ENCODE measurements at regions not wholly inside any gene's neighbourhood (a gene's known extent, or its start where the extent isn't known, plus 50 kb on each side); places are given as distances from the start of the nearest gene placed in this dataset.
"Not testable (repeated sequence)": the region's sequence is repeated elsewhere in the genome, so short reads cannot be mapped to it uniquely, and the experiment has no call there.

DNA sequence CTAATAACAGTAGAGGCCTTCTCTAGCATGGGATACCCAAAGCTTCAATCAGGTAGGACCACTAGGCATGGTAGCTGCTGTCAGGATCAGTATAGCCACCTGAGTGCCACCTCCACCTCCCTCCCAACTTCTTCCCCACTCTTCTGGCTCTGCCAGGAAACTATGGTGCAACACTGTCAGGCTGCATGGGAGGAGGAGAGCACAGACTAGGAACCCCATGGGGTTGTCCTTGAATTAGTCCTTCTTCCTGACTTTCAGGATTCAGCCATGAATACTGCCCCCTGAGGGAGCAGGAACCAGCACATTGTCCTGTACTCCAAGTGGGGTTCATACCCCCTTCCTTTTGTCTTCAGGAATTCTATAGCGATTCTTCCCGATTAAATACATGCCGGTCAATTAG lies 340.8 kb upstream of the ONECUT1 start:
- H3K36me3 Mint-ChIP-seq (ENCODE audit: low read depth), result no peaks in the 10 kb centered on the region
- H3K9me3 Mint-ChIP-seq, result peaks cover 7% of the 10 kb centered on the region
- DNase-seq (ENCODE audit: low spot score), result no peak
- H3K27ac Mint-ChIP-seq, result no peak overlapping the region
- H3K27me3 Mint-ChIP-seq (ENCODE audit: low read depth), result no peaks in the 10 kb centered on the region
- H3K4me1 Mint-ChIP-seq (ENCODE audit: low read depth), result no peaks in the 10 kb centered on the region
- no peak overlapping the region for H3K4me3 Mint-ChIP-seq

DNA sequence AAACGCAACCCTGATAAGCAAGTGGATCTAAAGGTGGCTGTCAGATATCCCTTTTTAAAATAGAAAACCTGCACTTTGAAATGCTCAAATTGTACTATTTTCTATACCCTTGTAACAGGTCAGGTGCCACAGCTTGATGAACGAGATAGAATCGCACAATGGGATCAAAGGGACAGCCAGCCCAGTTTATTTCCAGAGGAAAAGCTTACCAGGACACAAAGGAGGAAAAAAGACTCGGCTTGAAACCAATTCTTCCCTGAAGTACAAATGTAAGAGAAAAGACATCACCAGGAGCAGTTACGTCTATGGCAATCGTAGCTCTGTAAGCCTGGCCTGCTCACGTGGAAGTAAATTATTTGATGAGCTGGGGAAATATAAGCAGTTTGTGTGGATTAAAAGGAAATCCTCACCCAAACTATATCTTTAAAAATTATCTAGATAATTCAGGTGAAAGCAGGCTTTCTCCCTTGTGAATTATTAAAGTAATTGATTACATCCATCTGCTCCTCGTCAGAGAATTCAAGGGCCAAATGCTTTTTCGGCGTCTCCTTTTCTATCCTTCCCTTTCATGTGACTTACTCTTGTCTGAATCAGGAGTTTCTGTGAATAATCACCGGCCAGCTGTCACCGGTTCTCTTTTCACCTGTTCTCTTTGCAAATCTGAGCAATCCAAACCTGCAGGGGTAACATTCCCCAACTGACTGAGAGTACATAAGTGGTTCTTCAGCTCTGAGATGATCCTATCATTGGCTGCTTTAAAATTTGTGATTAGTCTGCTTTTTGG lies 339.2 kb upstream of the ONECUT1 start:
- no peak overlapping the region for H3K27ac Mint-ChIP-seq

DNA sequence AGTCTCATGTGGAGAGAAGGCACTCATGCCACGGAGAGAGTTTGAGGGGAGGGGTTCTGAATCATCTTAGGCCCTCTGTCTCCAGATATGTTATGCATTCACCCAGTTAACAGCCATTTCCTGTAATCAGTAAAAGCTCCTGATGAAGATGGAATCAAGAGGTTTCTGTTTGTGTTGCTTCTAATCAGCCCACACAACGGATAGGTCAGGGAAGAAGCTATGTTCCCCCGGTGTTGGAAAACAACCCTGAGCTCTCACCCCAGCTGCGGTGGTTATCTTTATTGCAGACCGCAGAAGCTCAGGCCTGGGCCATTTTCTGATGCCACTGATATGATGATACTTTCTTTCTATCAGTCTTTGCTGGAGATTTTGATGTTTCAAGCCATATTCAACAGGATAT lies 338.5 kb upstream of the ONECUT1 start:
- Mint-ChIP-seq H3K9me3 (no peaks in the 10 kb centered on the region), H3K36me3 (ENCODE audit: low read depth) (no peaks in the 10 kb centered on the region), H3K27ac (no peak overlapping the region), H3K4me1 (ENCODE audit: low read depth) (no peaks in the 10 kb centered on the region), H3K4me3 (no peak overlapping the region), H3K27me3 (ENCODE audit: low read depth) (no peaks in the 10 kb centered on the region)
- DNase-seq (ENCODE audit: low spot score), result no peak

More for the DNA sequence above, 339.2 kb upstream of the ONECUT1 start:
- H3K4me1 Mint-ChIP-seq (ENCODE audit: low read depth), result no peaks in the 10 kb centered on the region
- DNase-seq (ENCODE audit: low spot score), result no peak
- H3K36me3 Mint-ChIP-seq (ENCODE audit: low read depth), result no peaks in the 10 kb centered on the region
- H3K27me3 Mint-ChIP-seq (ENCODE audit: low read depth), result no peaks in the 10 kb centered on the region
- no peak overlapping the region for H3K4me3 Mint-ChIP-seq
- H3K9me3 Mint-ChIP-seq, result no peaks in the 10 kb centered on the region

DNA sequence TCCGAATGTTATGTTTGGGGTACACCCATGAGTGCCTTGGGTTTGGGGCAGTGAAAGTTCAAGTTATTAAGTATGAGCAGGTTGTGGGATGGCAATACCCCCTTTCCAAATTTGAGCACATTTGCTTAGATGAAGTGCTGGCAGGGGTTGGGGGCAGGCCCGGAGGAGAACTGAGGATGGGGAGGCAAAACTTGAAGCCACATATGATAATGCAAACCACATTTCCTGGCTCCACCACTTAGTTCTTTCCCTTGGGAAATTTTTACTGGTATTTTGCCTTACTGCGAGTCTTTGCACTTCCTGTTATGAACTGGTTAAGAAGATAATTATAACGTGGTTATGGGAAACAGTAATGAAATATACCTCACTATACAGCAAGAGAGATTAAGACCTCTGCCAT lies 336.0 kb upstream of the ONECUT1 start:
- H3K4me1 Mint-ChIP-seq (ENCODE audit: low read depth), result no peaks in the 10 kb centered on the region

DNA sequence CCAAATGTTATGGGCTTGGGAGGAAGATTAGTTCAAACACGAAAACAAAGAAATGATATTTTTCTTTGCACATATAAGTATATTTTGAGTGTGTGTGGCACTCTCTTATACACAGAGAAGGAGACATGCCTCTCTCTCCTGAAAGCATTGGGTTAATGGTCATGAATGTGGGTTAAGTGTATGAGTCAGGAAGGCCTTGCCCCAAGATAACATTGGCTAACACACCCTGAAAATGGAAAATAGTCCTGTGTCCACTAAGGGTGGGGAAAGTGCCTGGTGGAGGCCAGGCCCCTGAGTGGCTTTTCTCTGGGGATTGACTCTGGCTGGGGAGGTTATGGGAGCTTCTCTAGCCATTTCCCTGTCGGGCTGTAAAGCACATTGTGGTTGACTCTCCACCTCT lies 332.7 kb upstream of the ONECUT1 start:
- Mint-ChIP-seq H3K4me1 (ENCODE audit: low read depth) (no peaks in the 10 kb centered on the region), H3K4me3 (no peak overlapping the region), H3K27ac (no peak overlapping the region), H3K36me3 (ENCODE audit: low read depth) (no peaks in the 10 kb centered on the region), H3K27me3 (ENCODE audit: low read depth) (no peaks in the 10 kb centered on the region), H3K9me3 (no peaks in the 10 kb centered on the region)
- no peak for DNase-seq (ENCODE audit: low spot score)

More for the DNA sequence above, 336.0 kb upstream of the ONECUT1 start:
- DNase-seq (ENCODE audit: low spot score), result no peak
- no peak overlapping the region for H3K4me3 Mint-ChIP-seq
- no peaks in the 10 kb centered on the region for H3K27me3 Mint-ChIP-seq (ENCODE audit: low read depth)
- no peaks in the 10 kb centered on the region for H3K36me3 Mint-ChIP-seq (ENCODE audit: low read depth)
- H3K9me3 Mint-ChIP-seq, result no peaks in the 10 kb centered on the region
- no peak overlapping the region for H3K27ac Mint-ChIP-seq

DNA sequence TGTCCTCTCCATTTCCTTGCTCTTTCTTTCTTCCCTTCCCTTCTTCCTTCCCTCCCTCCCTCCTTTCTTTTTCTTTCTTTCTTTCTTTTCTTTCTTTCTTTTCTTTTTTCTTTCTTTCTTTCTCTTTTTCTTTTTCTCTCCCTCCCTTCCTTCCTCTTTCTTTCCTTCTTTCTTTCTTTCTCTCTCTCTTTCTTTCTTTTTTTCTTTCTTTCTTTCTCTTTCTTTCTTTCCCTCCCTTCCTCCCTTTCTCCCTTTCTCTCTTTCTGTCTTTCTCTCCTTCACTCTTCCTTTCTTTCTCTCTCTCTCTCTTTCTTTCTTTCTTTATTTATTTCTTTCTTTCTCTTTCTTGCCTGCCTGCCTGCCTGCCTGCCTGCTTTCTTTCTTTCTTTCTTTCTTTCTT lies 326.8 kb upstream of the ONECUT1 start:
- H3K4me3 Mint-ChIP-seq; H3K27ac Mint-ChIP-seq; H3K9me3 Mint-ChIP-seq; H3K36me3 Mint-ChIP-seq (ENCODE audit: low read depth); H3K4me1 Mint-ChIP-seq (ENCODE audit: low read depth); H3K27me3 Mint-ChIP-seq (ENCODE audit: low read depth); DNase-seq (ENCODE audit: low spot score): not testable (repeated sequence)

DNA sequence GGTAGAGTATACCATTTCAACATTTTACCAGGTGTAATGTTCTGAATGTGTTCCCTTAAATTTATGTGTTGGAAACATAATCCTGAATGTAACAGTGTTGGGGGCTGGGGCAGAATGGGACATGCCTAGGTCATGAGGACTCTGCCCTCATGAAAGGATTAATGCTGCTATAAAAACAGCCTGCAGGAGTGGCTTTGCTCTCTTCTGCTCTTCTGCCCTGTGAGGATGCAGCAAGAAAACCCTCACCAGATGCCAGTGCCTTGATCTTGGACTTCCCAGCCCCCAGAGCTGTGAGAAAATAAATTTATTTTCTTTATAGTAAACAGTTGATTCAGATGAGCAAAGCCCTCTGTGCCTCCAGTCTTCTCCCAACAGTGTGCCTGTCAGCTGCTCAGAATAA lies 326.0 kb upstream of the ONECUT1 start:
- no peaks in the 10 kb centered on the region for H3K4me1 Mint-ChIP-seq (ENCODE audit: low read depth)

DNA sequence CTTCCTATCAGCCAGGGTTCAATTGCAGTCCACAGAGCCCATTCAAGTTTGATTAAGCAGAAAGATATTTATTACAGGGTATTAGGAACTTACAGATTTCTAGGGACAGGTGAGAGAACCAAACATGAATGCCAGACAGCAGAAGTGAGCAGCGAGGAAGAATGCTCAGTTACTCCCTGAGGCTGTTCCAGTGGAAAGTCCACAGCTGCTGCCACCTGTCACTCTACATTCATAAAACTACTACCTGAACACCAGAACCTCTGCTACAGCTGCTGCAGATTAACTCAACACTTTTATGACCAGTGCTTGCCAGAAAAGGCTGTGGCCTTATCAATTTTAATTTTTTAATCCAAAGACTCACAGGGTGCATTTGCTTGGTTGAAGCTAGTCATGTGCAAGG lies 325.4 kb upstream of the ONECUT1 start:
- H3K27ac Mint-ChIP-seq, result no peak overlapping the region
- H3K9me3 Mint-ChIP-seq, result peaks cover 3% of the 10 kb centered on the region
- DNase-seq (ENCODE audit: low spot score), result no peak

More for the DNA sequence above, 326.0 kb upstream of the ONECUT1 start:
- H3K27ac Mint-ChIP-seq, result no peak overlapping the region
- no peaks in the 10 kb centered on the region for H3K36me3 Mint-ChIP-seq (ENCODE audit: low read depth)
- peaks cover 3% of the 10 kb centered on the region for H3K9me3 Mint-ChIP-seq
- no peaks in the 10 kb centered on the region for H3K27me3 Mint-ChIP-seq (ENCODE audit: low read depth)
- no peak for DNase-seq (ENCODE audit: low spot score)
- no peak overlapping the region for H3K4me3 Mint-ChIP-seq

DNA sequence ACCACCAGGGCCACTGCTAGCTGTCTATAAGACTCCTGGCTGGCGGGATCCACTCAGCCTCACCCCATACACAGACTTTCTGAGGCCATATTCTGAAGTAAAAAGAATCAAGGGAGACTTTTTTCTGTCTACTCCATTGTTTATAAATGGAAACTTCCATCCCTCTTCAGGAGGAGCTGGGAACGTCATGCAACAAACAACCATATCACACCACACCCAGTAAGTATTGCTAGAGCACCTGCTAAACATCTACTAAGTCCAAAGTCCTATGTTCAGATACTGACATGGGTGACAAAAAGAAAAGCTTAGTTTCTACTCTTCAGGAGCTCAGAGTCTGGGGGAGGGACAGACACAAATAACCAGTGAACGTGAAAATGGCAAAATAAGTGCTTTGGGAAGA lies 324.8 kb upstream of the ONECUT1 start:
- Mint-ChIP-seq H3K4me1 (ENCODE audit: low read depth) (no peaks in the 10 kb centered on the region), H3K36me3 (ENCODE audit: low read depth) (no peaks in the 10 kb centered on the region), H3K9me3 (peaks cover 3% of the 10 kb centered on the region), H3K4me3 (no peak overlapping the region), H3K27ac (no peak overlapping the region), H3K27me3 (ENCODE audit: low read depth) (no peaks in the 10 kb centered on the region)
- DNase-seq (ENCODE audit: low spot score), result no peak

More for the DNA sequence above, 325.4 kb upstream of the ONECUT1 start:
- Mint-ChIP-seq H3K27me3 (ENCODE audit: low read depth) (no peaks in the 10 kb centered on the region), H3K4me3 (no peak overlapping the region), H3K36me3 (ENCODE audit: low read depth) (no peaks in the 10 kb centered on the region), H3K4me1 (ENCODE audit: low read depth) (no peaks in the 10 kb centered on the region)

DNA sequence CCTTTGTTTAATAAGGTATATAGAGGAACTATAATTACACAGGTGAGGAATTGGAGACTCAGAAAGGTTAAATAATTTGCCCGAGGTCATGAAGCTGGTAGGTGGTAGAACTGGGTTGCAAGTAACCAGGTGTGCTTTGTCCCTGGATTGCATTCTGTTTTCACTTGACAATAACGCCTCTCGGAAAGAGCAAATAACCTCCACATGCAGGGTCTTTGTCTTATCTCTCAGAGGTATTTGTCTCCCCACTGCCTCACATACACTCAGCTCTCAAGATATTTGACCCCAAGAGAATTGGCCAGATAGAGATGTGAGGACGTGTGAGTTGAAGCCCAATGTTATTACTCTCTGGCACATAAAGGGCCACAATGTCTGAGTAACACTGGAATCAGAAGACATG lies 320.9 kb upstream of the ONECUT1 start:
- no peak for DNase-seq (ENCODE audit: low spot score)
- H3K4me1 Mint-ChIP-seq (ENCODE audit: low read depth), result no peaks in the 10 kb centered on the region
- no peak overlapping the region for H3K27ac Mint-ChIP-seq
- no peak overlapping the region for H3K4me3 Mint-ChIP-seq
- no peaks in the 10 kb centered on the region for H3K36me3 Mint-ChIP-seq (ENCODE audit: low read depth)
- H3K9me3 Mint-ChIP-seq, result no peaks in the 10 kb centered on the region
- H3K27me3 Mint-ChIP-seq (ENCODE audit: low read depth), result no peaks in the 10 kb centered on the region

DNA sequence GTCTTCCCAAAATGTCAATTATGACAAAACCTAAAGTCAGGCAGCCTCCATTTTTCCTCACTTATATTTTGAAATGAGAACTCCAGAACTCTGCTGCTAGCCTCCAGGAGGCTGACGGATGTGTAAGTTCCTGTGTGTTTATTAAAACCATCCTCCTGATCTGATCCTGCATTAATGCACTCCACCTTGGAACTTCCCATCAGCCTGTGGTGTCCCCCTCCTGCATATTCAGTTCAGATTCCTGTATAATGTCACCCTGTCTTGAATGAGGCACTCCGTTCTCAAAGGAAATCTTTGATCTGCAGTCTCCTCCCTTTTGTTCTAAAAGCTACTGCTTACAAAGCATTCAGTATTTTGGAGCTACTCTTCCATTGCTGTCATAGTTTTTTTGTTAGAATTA lies 318.2 kb upstream of the ONECUT1 start:
- no peak overlapping the region for H3K27ac Mint-ChIP-seq
- H3K4me1 Mint-ChIP-seq (ENCODE audit: low read depth), result no peaks in the 10 kb centered on the region
- H3K36me3 Mint-ChIP-seq (ENCODE audit: low read depth), result no peaks in the 10 kb centered on the region
- no peaks in the 10 kb centered on the region for H3K9me3 Mint-ChIP-seq
- H3K27me3 Mint-ChIP-seq (ENCODE audit: low read depth), result no peaks in the 10 kb centered on the region
- DNase-seq (ENCODE audit: low spot score), result no peak
- H3K4me3 Mint-ChIP-seq, result no peak overlapping the region

DNA sequence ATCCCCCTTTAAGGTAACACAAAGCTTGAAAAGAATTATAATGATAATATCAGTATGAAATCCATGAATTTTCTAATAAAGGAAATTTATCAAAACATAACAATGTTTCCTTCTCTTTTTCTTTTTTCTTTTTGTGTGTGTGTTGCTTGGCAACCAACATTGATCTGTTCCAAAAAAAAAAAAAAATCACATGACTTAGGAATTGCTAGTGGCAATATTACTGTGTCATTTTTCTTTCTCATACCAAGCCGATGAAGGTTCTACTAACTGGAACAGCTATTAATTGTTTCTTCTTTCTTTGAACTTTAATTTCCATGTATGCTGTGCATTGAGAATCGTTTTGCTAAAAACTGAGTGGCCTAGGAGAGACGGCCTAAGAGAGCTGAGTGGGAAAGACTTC lies 317.7 kb upstream of the ONECUT1 start:
- Mint-ChIP-seq H3K4me3 (no peak overlapping the region), H3K36me3 (ENCODE audit: low read depth) (no peaks in the 10 kb centered on the region), H3K27ac (no peak overlapping the region), H3K9me3 (no peaks in the 10 kb centered on the region), H3K4me1 (ENCODE audit: low read depth) (no peaks in the 10 kb centered on the region), H3K27me3 (ENCODE audit: low read depth) (no peaks in the 10 kb centered on the region)
- DNase-seq (ENCODE audit: low spot score), result no peak

DNA sequence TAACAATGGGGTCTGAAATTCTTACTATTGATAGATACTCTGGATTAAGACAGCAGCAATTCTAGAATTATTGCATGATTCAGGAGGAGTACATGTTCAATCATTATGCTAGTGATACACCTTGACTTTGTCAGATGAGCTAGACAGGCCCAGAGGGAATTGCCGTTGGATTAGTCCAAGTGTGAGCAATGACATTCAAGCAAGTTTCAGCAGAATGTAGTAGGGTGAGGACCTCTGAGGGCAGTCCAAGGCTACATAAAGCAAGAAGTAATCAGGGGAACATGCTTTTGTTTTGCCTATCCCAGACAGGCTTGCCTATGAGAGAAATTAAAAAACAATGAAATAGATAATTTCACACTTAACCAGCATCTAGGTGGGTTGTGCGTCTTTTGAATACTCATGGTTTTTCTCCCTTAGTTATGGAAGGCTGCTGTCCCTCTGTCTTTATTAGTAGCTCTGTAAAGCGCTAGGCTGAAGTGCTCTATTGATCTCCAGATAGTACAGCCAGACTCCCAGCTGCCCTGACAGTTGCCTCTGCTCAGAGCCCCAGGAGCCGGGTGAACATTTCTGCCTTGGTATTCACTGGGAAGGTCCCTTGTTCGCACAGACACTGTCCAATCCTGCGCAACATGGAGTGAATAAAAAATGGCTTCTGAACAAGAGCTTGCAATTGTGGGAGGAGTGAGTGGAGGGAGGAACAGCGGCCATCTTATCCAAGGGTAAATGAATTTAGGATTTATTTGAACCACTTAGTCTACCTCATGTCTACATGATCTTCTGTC lies 316.6 kb upstream of the ONECUT1 start:
- Mint-ChIP-seq H3K27ac (no peak overlapping the region), H3K9me3 (no peaks in the 10 kb centered on the region), H3K27me3 (ENCODE audit: low read depth) (no peaks in the 10 kb centered on the region), H3K4me1 (ENCODE audit: low read depth) (no peaks in the 10 kb centered on the region), H3K36me3 (ENCODE audit: low read depth) (no peaks in the 10 kb centered on the region), H3K4me3 (no peak overlapping the region)
- DNase-seq (ENCODE audit: low spot score), result no peak

DNA sequence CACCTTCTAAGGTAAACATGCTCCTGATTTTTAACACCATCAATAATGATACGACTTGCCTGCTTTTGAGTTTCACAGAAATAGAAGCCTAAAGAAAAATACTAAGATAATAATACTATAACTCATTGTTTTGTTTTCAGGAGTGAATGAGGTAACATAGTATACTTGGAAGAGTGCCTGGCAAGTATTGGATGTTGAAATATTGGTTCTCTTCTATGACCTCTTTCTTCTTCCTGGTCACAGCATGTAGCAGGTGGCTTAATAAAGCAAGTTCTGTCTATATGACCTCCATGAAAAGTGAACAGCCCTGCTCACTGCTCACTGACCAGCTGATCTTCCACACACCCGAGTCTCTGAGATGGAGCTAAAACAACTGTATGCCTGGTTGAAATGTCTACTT lies 312.3 kb upstream of the ONECUT1 start:
- no peak for DNase-seq (ENCODE audit: low spot score)
- no peaks in the 10 kb centered on the region for H3K36me3 Mint-ChIP-seq (ENCODE audit: low read depth)
- no peaks in the 10 kb centered on the region for H3K9me3 Mint-ChIP-seq
- H3K4me3 Mint-ChIP-seq, result no peak overlapping the region
- no peak overlapping the region for H3K27ac Mint-ChIP-seq
- no peaks in the 10 kb centered on the region for H3K27me3 Mint-ChIP-seq (ENCODE audit: low read depth)
- no peaks in the 10 kb centered on the region for H3K4me1 Mint-ChIP-seq (ENCODE audit: low read depth)

Data from T-helper 2 cell treated with Interferon-gamma antibody and Interleukin-4, amounts not matched to agents 5 μg/mL and 100 μg/mL, for 36 hours (primary cell).